Panc1 (cell line): ENCODE measurements at regions not wholly inside any gene's neighbourhood (a gene's known extent, or its start where the extent isn't known, plus 50 kb on each side); places are given as distances from the start of the nearest gene placed in this dataset.
A peak's percentile ranks its signal among the peaks of the same experiment; 100 is the strongest.

Experiments used
- ATAC-seq: fragments of 200-7000 bp; cut with Tn5 transposase; 2 replicates; pipeline ENCODE4 v1.9.1; 2020; ENCODE audit warnings: mild to moderate bottlenecking, moderate library complexity
- BruUV-seq: library from RNA; stranded (reverse); fragments of 400-500 nt; replicated peaks from 2 replicates; lab custom pipeline; 2021; lab: Mats Ljungman, UMichigan
- CTCF ChIA-PET: fragments of 300-600 bp; sonication (Branson Sonifier 250); formaldehyde crosslinking; loops from one replicate; lab custom pipeline; 2022; ENCODE audit warnings: antibody characterized with exemption; lab: Charles Lee
- POLR2A ChIA-PET: fragments of 300-600 bp; sonication (Branson Sonifier 250); formaldehyde crosslinking; loops from one replicate; lab custom pipeline; 2022; ENCODE audit warnings: antibody characterized with exemption; lab: Charles Lee
- DNase-seq: peaks from one replicate; pipeline ENCODE4 v3.0.0-alpha.2; 2010; ENCODE audit warnings: low read depth, low spot score
- H3K27ac ChIP-seq: 2 replicates; pipeline ENCODE4 v1.5.1; 2011; ENCODE audit warnings: mild to moderate bottlenecking, low read length, inconsistent platforms
- H3K27me3 ChIP-seq: fragments of 200-500 bp; sonication (Bioruptor generic); 2 replicates; pipeline ENCODE4 v1.6.0; 2014; ENCODE audit warnings: low read length, inconsistent platforms; ENCODE audit not compliant: control insufficient read depth, insufficient read depth
- H3K36me3 ChIP-seq: fragments of 200-500 bp; sonication (Bioruptor generic); 2 replicates; pipeline ENCODE4 v1.5.1; 2014; ENCODE audit warnings: inconsistent platforms, mild to moderate bottlenecking, low read length, moderate library complexity; ENCODE audit not compliant: control insufficient read depth, insufficient read depth
- H3K4me1 ChIP-seq: 2 replicates; pipeline ENCODE4 v1.5.1; 2011; ENCODE audit warnings: inconsistent platforms, mild to moderate bottlenecking, low read length, moderate library complexity; ENCODE audit not compliant: control insufficient read depth, insufficient read depth
- H3K4me3 ChIP-seq, 2 experiments: 2 replicates each; pipeline ENCODE4 v1.5.1; 2011 to 2012; ENCODE audit warnings: low read depth in 2 of 2, low read length in 2 of 2, mild to moderate bottlenecking in 2 of 2, inconsistent platforms in 1 of 2, moderate library complexity in 1 of 2
- H3K9me3 ChIP-seq: fragments of 200-500 bp; sonication (Bioruptor generic); 2 replicates; pipeline ENCODE4 v1.5.1; 2014; ENCODE audit warnings: low read depth, mild to moderate bottlenecking, inconsistent platforms, low read length, moderate library complexity; ENCODE audit not compliant: control insufficient read depth, insufficient read depth
- POLR2AphosphoS5 ChIP-seq: IDR thresholded peaks from 2 replicates; pipeline ENCODE4 v1.6.1; 2012; ENCODE audit warnings: mild to moderate bottlenecking, low read depth, low read length, moderate library complexity
- SIN3A ChIP-seq: IDR thresholded peaks from 2 replicates; pipeline ENCODE4 v1.6.1; 2012; ENCODE audit warnings: low read depth, mild to moderate bottlenecking, low read length, moderate library complexity, borderline replicate concordance; ENCODE audit not compliant: insufficient read depth
- TCF7L2 ChIP-seq: IDR thresholded peaks from 2 replicates; pipeline ENCODE4 v1.6.1; 2011; ENCODE audit warnings: mild to moderate bottlenecking, low read depth, low read length, inconsistent platforms
- in situ Hi-C: cut with HindIII; loops from 2 replicates; pipeline ENCODE4 v1.10.0; 2016; ENCODE audit warnings: low sequenced_read_pairs, low pct_unique_long_range_greater_than_20kb
- intact Hi-C: fragments of 100-400 bp; cut with micrococcal nuclease; formaldehyde crosslinking; loops from one replicate; pipeline ENCODE4 v1.10.0; 2022; ENCODE audit not compliant: unreplicated experiment
- TF ChIP-seq, protein P1 (sequence below), 2 experiments: IDR thresholded peaks; 2 replicates each; pipeline ENCODE4 v1.6.1; 2011 to 2012; ENCODE audit warnings: low read depth in 2 of 2, control low read depth in 1 of 2, low read length in 1 of 2, mild to moderate bottlenecking in 1 of 2, moderate library complexity in 1 of 2; ENCODE audit not compliant: insufficient read depth in 1 of 2
- TF ChIP-seq, protein P2 (sequence below): fragments of 450-650 bp; IDR thresholded peaks from 2 replicates; pipeline ENCODE4 v1.5.1; 2017; ENCODE audit warnings: mild to moderate bottlenecking

DNA sequence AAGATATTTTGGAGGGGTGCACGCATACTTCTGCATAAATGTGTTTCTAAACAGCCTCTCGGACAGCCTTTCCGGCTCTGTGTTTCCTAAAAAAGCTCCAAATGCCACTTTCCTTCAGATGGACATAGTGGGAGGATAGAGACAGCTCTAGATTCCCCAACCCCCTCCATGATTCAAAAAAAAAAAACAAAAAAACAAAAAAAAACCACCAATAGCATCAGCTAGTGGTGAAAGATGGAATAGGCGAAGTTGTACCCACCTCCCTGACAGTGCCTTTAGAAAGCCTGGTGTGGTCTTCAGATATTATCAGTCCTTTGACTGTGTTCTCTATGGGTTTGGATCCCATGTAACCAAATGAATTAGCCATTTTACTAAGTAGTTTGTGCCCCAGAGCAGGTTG lies 94.1 kb downstream of the PHETA1 start:
- H3K27me3 ChIP-seq: peaks cover 11% of the 10 kb centered on the region
- ChIA-PET POLR2A (no interaction called here), CTCF (interaction anchor here (0.6 to 1.4 kb wide), 7 partner anchors 24 to 537 kb away, joined by 3 to 8 read pairs (median 4); no protein-coding TSS in a partner anchor)
- ATAC-seq: peak; percentile 54; the same call in 1 of the 2 replicates
- no peak overlapping the region for H3K27ac ChIP-seq
- TF ChIP-seq POLR2AphosphoS5: no peak
- no peak for TF ChIP-seq SIN3A
- TF ChIP-seq, protein P1, sequence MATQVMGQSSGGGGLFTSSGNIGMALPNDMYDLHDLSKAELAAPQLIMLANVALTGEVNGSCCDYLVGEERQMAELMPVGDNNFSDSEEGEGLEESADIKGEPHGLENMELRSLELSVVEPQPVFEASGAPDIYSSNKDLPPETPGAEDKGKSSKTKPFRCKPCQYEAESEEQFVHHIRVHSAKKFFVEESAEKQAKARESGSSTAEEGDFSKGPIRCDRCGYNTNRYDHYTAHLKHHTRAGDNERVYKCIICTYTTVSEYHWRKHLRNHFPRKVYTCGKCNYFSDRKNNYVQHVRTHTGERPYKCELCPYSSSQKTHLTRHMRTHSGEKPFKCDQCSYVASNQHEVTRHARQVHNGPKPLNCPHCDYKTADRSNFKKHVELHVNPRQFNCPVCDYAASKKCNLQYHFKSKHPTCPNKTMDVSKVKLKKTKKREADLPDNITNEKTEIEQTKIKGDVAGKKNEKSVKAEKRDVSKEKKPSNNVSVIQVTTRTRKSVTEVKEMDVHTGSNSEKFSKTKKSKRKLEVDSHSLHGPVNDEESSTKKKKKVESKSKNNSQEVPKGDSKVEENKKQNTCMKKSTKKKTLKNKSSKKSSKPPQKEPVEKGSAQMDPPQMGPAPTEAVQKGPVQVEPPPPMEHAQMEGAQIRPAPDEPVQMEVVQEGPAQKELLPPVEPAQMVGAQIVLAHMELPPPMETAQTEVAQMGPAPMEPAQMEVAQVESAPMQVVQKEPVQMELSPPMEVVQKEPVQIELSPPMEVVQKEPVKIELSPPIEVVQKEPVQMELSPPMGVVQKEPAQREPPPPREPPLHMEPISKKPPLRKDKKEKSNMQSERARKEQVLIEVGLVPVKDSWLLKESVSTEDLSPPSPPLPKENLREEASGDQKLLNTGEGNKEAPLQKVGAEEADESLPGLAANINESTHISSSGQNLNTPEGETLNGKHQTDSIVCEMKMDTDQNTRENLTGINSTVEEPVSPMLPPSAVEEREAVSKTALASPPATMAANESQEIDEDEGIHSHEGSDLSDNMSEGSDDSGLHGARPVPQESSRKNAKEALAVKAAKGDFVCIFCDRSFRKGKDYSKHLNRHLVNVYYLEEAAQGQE (IDR thresholded peaks at IDR 0.05; ENCODE audit: insufficient read depth in 1 of 2, low read depth in 2 of 2, low read length in 1 of 2): no peak
- TF ChIP-seq, protein P2, sequence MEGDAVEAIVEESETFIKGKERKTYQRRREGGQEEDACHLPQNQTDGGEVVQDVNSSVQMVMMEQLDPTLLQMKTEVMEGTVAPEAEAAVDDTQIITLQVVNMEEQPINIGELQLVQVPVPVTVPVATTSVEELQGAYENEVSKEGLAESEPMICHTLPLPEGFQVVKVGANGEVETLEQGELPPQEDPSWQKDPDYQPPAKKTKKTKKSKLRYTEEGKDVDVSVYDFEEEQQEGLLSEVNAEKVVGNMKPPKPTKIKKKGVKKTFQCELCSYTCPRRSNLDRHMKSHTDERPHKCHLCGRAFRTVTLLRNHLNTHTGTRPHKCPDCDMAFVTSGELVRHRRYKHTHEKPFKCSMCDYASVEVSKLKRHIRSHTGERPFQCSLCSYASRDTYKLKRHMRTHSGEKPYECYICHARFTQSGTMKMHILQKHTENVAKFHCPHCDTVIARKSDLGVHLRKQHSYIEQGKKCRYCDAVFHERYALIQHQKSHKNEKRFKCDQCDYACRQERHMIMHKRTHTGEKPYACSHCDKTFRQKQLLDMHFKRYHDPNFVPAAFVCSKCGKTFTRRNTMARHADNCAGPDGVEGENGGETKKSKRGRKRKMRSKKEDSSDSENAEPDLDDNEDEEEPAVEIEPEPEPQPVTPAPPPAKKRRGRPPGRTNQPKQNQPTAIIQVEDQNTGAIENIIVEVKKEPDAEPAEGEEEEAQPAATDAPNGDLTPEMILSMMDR: no peak; the same call in 1 of the 2 replicates
- TF ChIP-seq TCF7L2: no peak
- in situ Hi-C loops (no loop called here), intact Hi-C loops (no loop called here)
- H3K9me3 ChIP-seq: no peaks in the 10 kb centered on the region; the same call in 1 of the 2 replicates
- no peak overlapping the region for H3K4me3 ChIP-seq
- BruUV-seq: no TSS peak
- no peaks in the 10 kb centered on the region; the same call in 1 of the 2 replicates for H3K4me1 ChIP-seq
- DNase-seq: no peak
- H3K36me3 ChIP-seq: no peaks in the 10 kb centered on the region

DNA sequence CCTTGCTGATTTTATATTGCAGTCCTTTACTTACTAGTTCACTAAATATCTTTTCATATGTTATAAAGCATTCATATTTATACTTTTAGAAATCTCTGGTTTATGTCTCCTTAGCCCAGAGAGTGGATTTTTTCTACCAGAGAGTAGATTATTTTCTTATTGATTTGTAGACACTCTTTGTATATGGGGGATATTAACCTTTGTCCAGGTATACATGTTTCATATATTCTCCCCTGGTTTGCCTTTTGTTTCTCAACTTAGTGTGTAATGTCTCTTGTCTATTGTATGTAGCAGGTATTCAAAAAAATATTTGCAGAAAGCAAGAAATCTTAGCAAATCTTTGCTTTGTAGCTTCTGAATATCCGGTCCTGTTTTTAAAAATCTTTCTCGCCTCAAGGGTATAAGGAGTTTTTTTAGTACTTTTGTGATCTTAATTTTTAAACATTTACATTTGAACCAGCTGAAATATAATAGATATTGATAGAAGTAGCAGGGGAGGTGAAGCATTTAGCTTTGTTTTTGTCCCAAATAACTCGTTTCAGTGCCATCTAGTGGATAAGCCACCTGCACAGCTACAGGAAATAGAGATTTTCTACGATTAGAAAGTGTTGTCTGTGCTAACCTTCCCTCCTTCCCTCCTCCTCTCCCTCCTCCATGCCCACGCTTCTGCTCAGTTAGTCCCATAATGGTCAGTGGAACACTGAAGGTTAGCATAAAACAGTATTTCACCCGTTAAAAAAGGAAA lies 97.0 kb downstream of the PHETA1 start:
- ATAC-seq: no peak
- in situ Hi-C loops: no loop called here
- CTCF ChIA-PET: interaction anchor here (0.5 to 1.3 kb wide), 3 partner anchors 27 to 486 kb away, joined by 3 to 5 read pairs (median 5); no protein-coding TSS in a partner anchor

More for the DNA sequence above, 97.0 kb downstream of the PHETA1 start:
- Histone ChIP-seq H3K4me1 (no peaks in the 10 kb centered on the region; the same call in 1 of the 2 replicates), H3K27ac (no peak overlapping the region), H3K9me3 (no peaks in the 10 kb centered on the region; the same call in 1 of the 2 replicates), H3K36me3 (no peaks in the 10 kb centered on the region), H3K4me3 (no peak overlapping the region), H3K27me3 (peaks cover 11% of the 10 kb centered on the region)
- BruUV-seq: no TSS peak
- POLR2A ChIA-PET: interaction anchor here (0.5 kb wide), 1 partner anchor 40 kb away, joined by 4 read pairs; no protein-coding TSS in a partner anchor
- DNase-seq: no peak
- TF ChIP-seq, protein P2: peak; percentile 64
- no peak for TF ChIP-seq SIN3A
- TF ChIP-seq, protein P1 (IDR thresholded peaks at IDR 0.05; ENCODE audit: insufficient read depth in 1 of 2, low read depth in 2 of 2, low read length in 1 of 2): no peak
- intact Hi-C loops: no loop called here
